WTC11 (cell line): ENCODE measurements at regions not wholly inside any gene's neighbourhood (a gene's known extent, or its start where the extent isn't known, plus 50 kb on each side); places are given as distances from the start of the nearest gene placed in this dataset.

ENCODE experiments used
- ATF2 ChIP-seq: sonication (generic); formaldehyde crosslinking; IDR thresholded peaks from 2 replicates; pipeline ENCODE4 v1.8.1; 2022; ENCODE audit warnings: low read depth, missing genetic modification reagents, borderline replicate concordance
- CREM ChIP-seq: sonication (generic); formaldehyde crosslinking; IDR thresholded peaks from 2 replicates; pipeline ENCODE4 v1.8.1; 2022; ENCODE audit warnings: mild to moderate bottlenecking, missing genetic modification reagents, moderate library complexity
- CTCF ChIP-seq: fragments of 200-600 bp; IDR thresholded peaks from 2 replicates; pipeline ENCODE4 v1.8.0; 2022; ENCODE audit warnings: antibody characterized with exemption
- NR2C2 ChIP-seq: sonication (generic); formaldehyde crosslinking; IDR thresholded peaks from 2 replicates; pipeline ENCODE4 v1.8.0; 2022; ENCODE audit warnings: mild to moderate bottlenecking, missing genetic modification reagents
- ZMAT4 ChIP-seq: fragments of 250-450 bp; sonication (Bioruptor Pico); IDR thresholded peaks from 2 replicates; pipeline ENCODE4 v1.9.0; 2021; ENCODE audit warnings: mild to moderate bottlenecking
- ZNF232 ChIP-seq: sonication (generic); formaldehyde crosslinking; IDR thresholded peaks from 2 replicates; pipeline ENCODE4 v1.8.0; 2022; ENCODE audit warnings: mild to moderate bottlenecking, missing genetic modification reagents
- ZNF263 ChIP-seq: sonication (generic); formaldehyde crosslinking; IDR thresholded peaks from 2 replicates; pipeline ENCODE4 v1.8.1; 2022; ENCODE audit warnings: low read depth, mild to moderate bottlenecking, moderate library complexity, missing genetic modification reagents
- ZNF317 ChIP-seq: sonication (generic); formaldehyde crosslinking; IDR thresholded peaks from 2 replicates; pipeline ENCODE4 v1.8.1; 2023; ENCODE audit warnings: low read depth, mild to moderate bottlenecking, moderate library complexity, missing genetic modification reagents, borderline replicate concordance
- TF ChIP-seq, protein P1 (sequence below): sonication (generic); formaldehyde crosslinking; IDR thresholded peaks from 2 replicates; pipeline ENCODE4 v1.8.1; 2023; ENCODE audit warnings: mild to moderate bottlenecking, missing genetic modification reagents
- TF ChIP-seq, protein P2 (sequence below): sonication (generic); formaldehyde crosslinking; IDR thresholded peaks from 2 replicates; pipeline ENCODE4 v1.8.1; 2022; ENCODE audit warnings: mild to moderate bottlenecking, moderate library complexity, missing genetic modification reagents
- TF ChIP-seq, protein P3 (sequence below): sonication (generic); formaldehyde crosslinking; IDR thresholded peaks from 2 replicates; pipeline ENCODE4 v1.8.0; 2022; ENCODE audit warnings: mild to moderate bottlenecking, missing genetic modification reagents

- no peak for TF ChIP-seq CTCF
- TF ChIP-seq CREM (CRISPR knock-in tag) = no peak
- TF ChIP-seq, protein P1, sequence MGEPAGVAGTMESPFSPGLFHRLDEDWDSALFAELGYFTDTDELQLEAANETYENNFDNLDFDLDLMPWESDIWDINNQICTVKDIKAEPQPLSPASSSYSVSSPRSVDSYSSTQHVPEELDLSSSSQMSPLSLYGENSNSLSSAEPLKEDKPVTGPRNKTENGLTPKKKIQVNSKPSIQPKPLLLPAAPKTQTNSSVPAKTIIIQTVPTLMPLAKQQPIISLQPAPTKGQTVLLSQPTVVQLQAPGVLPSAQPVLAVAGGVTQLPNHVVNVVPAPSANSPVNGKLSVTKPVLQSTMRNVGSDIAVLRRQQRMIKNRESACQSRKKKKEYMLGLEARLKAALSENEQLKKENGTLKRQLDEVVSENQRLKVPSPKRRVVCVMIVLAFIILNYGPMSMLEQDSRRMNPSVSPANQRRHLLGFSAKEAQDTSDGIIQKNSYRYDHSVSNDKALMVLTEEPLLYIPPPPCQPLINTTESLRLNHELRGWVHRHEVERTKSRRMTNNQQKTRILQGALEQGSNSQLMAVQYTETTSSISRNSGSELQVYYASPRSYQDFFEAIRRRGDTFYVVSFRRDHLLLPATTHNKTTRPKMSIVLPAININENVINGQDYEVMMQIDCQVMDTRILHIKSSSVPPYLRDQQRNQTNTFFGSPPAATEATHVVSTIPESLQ (CRISPR knock-in tag) = no peak
- no peak for TF ChIP-seq ZMAT4 (CRISPR knock-in tag)
- TF ChIP-seq, protein P2, sequence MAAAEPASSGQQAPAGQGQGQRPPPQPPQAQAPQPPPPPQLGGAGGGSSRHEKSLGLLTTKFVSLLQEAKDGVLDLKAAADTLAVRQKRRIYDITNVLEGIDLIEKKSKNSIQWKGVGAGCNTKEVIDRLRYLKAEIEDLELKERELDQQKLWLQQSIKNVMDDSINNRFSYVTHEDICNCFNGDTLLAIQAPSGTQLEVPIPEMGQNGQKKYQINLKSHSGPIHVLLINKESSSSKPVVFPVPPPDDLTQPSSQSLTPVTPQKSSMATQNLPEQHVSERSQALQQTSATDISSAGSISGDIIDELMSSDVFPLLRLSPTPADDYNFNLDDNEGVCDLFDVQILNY (CRISPR knock-in tag) = no peak
- no peak for TF ChIP-seq ZNF317 (CRISPR knock-in tag)
- TF ChIP-seq NR2C2 (CRISPR knock-in tag) = no peak
- TF ChIP-seq, protein P3, sequence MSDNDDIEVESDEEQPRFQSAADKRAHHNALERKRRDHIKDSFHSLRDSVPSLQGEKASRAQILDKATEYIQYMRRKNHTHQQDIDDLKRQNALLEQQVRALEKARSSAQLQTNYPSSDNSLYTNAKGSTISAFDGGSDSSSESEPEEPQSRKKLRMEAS (CRISPR knock-in tag) = no peak
- TF ChIP-seq ZNF232 (CRISPR knock-in tag) = no peak
- TF ChIP-seq ZNF263 (CRISPR knock-in tag) = no peak
- TF ChIP-seq ATF2 (CRISPR knock-in tag) = no peak
Observed at GRCh38 chr2:238603596-238603995, 176.9 kb downstream of the ASB1 start.
